Nephron progenitor cell (in vitro differentiated cells): ENCODE measurements at regions not wholly inside any gene's neighbourhood (a gene's known extent, or its start where the extent isn't known, plus 50 kb on each side); places are given as distances from the start of the nearest gene placed in this dataset.

Experiments used
- DNase-seq: peaks from one replicate; pipeline ENCODE4 v3.0.0; 2021
- H3K27ac Mint-ChIP-seq: 2 replicates; pipeline ENCODE4 v1.8.0; 2021; ENCODE audit warnings: mild to moderate bottlenecking, moderate library complexity, mixed read lengths
- H3K27me3 Mint-ChIP-seq: 2 replicates; pipeline ENCODE4 v1.8.0; 2021; ENCODE audit warnings: mild to moderate bottlenecking, low read depth, mixed read lengths; ENCODE audit not compliant: poor library complexity
- H3K36me3 Mint-ChIP-seq: 2 replicates; pipeline ENCODE4 v1.8.0; 2021; ENCODE audit warnings: low read depth, mixed read lengths
- H3K4me1 Mint-ChIP-seq: 2 replicates; pipeline ENCODE4 v1.8.0; 2021; ENCODE audit warnings: mixed read lengths
- H3K4me3 Mint-ChIP-seq: 2 replicates; pipeline ENCODE4 v1.8.0; 2021; ENCODE audit warnings: mild to moderate bottlenecking, moderate library complexity, mixed read lengths
- H3K9me3 Mint-ChIP-seq: 2 replicates; pipeline ENCODE4 v1.8.0; 2021; ENCODE audit warnings: mild to moderate bottlenecking, moderate library complexity, mixed read lengths
- CTCF ChIP-seq: fragments of 200-600 bp; sonication (generic); IDR thresholded peaks from 2 replicates; pipeline ENCODE4 v1.5.0; 2021; ENCODE audit warnings: antibody characterized with exemption

DNA sequence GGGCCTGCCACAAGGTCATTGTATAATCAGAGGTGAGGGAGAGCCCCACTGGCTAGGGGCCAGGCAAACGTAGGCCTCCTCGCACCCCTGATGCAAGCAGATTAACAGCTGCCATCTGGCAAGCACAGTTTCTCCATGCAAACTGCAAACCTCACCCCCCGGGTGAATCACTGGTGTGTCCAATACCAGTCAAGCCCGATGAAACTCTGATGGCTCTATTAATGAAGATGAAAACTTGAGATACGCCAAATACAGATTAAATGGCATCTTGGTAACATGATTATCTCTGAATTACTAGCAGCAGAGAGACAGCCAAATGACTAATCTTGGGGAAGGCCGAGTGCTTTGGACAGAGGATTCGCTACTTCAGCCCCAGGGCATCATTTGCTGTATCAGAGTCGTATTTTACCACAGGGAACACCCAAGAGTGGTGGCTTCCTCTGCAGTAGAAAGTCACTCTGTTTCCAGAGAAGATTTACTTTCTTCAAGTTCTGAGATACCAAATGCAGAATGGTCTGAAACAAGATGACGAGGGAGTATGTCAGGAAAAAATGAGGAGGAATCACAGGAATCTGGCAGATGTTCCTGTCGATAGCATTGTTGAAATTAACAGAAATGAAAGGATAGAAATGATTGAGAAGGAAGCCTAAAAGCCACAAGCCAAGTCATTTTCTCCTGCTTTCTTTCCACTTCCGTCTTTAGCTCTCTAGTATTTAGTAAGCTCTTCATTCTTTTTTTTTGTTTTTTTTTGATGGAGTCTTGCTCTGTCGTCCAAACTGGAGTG lies 96.2 kb upstream of the NR2F2 start:
- Mint-ChIP-seq H3K27me3 (peaks cover 4% of the 10 kb centered on the region), H3K36me3 (peaks cover 18% of the 10 kb centered on the region), H3K4me3 (no peak overlapping the region), H3K9me3 (no peaks in the 10 kb centered on the region), H3K4me1 (peaks cover 11% of the 10 kb centered on the region), H3K27ac (peak overlapping the region; percentile 73)
- no peak for DNase-seq
- no peak for TF ChIP-seq CTCF

DNA sequence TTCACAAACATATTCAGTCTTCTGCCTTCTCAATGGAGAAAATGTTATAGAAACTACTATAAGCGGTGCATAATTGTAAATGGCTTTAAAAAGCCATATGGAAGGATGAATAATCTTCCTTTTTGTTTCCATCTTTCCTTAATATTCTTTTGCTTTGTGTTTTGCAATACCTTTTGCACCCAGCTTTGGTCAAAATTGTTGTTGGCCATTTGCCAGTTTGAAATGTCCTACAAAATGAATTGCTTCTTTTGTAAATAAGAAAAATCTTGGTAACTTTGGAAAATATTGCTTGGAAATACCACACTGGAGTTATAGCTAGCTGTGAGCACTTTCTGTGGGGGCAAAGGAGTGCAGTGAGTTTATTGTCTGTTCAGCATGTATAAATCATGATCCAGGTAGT lies 93.5 kb upstream of the NR2F2 start:
- Mint-ChIP-seq H3K27me3 (peaks cover 4% of the 10 kb centered on the region), H3K4me3 (no peak overlapping the region), H3K36me3 (peaks cover 13% of the 10 kb centered on the region), H3K9me3 (no peaks in the 10 kb centered on the region), H3K4me1 (peaks cover 11% of the 10 kb centered on the region), H3K27ac (no peak overlapping the region)
- DNase-seq: no peak
- TF ChIP-seq CTCF: no peak

GRCh38 chr15:96242761-96243160 lies 87.7 kb upstream of the NR2F2 start:
- H3K27ac Mint-ChIP-seq: no peak overlapping the region
- no peaks in the 10 kb centered on the region for H3K27me3 Mint-ChIP-seq
- no peak for DNase-seq
- H3K4me3 Mint-ChIP-seq: no peak overlapping the region
- no peak for TF ChIP-seq CTCF
- peaks cover 34% of the 10 kb centered on the region for H3K9me3 Mint-ChIP-seq
- no peaks in the 10 kb centered on the region for H3K4me1 Mint-ChIP-seq
- peaks cover 46% of the 10 kb centered on the region for H3K36me3 Mint-ChIP-seq

DNA sequence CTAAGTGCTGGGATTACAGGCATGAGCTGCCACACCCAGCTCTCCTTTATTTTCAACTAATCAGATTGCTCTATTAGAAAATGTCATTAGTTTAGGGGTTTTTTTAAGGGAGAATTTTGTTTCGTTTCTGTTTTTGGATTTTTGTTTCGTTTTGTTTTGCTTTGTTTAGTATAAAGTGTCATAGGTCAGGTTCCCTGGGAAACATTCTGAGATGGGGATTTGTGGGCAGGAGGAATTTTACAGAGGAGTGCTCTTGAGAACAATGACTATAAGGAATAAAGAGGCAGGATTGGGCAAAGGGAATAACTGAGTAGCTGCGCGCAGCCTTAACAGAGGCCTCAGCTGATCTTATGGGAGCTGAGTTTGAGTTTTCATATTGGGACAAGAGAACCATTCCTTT lies 86.8 kb upstream of the NR2F2 start:
- TF ChIP-seq CTCF: no peak
- DNase-seq: no peak
- Mint-ChIP-seq H3K9me3 (peaks cover 42% of the 10 kb centered on the region), H3K27me3 (no peaks in the 10 kb centered on the region), H3K4me3 (no peak overlapping the region), H3K27ac (no peak overlapping the region), H3K4me1 (no peaks in the 10 kb centered on the region), H3K36me3 (peaks cover 56% of the 10 kb centered on the region)

DNA sequence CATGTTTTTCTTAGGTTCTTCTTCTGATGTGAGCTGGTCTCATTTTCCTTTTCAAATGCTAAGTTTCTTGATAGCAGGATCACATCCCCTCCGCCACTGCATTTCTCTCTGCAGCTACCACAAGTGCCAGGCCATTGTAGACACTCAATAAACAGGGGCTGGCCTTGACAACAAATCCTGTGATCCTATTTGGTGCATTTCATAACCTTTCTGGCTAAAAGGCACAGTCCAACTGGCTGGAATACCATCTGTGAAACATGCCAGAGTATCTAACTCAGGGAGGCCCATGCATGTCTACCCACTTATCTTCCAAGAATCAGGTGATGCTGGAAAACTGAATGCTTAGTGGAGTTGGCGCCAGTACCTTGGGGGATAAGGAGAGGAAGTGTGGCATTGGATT lies 85.2 kb upstream of the NR2F2 start:
- H3K4me1 Mint-ChIP-seq: no peaks in the 10 kb centered on the region
- H3K9me3 Mint-ChIP-seq: peaks cover 42% of the 10 kb centered on the region
- TF ChIP-seq CTCF: no peak
- H3K27ac Mint-ChIP-seq: no peak overlapping the region
- peaks cover 65% of the 10 kb centered on the region for H3K36me3 Mint-ChIP-seq
- no peak for DNase-seq
- H3K4me3 Mint-ChIP-seq: no peak overlapping the region
- no peaks in the 10 kb centered on the region for H3K27me3 Mint-ChIP-seq

- no peak for TF ChIP-seq CTCF
- H3K4me1 Mint-ChIP-seq: no peaks in the 10 kb centered on the region
- peaks cover 42% of the 10 kb centered on the region for H3K9me3 Mint-ChIP-seq
- H3K36me3 Mint-ChIP-seq: peaks cover 71% of the 10 kb centered on the region
- no peak for DNase-seq
- H3K4me3 Mint-ChIP-seq: no peak overlapping the region
- H3K27me3 Mint-ChIP-seq: no peaks in the 10 kb centered on the region
- H3K27ac Mint-ChIP-seq: no peak overlapping the region
Observed at GRCh38 chr15:96246057-96246456, 84.4 kb upstream of the NR2F2 start.
